ENCODE measurements at regions not wholly inside any gene's neighbourhood (a gene's known extent, or its start where the extent isn't known, plus 50 kb on each side); places are given as distances from the start of the nearest gene placed in this dataset.

DNA sequence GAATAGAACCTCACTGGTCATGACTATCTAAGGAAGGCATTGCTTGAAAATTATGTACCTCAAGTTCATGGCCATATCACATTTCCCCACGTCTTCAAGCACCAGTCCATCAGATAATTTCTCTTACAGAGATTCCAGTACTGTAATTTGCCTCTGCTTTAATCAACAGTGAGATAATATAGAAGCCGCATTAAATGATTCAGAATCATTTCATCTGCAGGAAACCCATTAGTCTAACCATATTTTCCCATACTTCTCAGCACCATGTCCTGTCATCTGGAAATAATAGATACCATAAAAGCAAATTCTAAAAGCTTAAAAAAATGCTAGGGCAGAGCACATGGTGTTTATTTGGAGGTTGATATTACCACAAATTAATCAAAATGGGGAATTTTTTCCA is 310.3 kb upstream of the SLIT2 start:
- no peak overlapping the region for H3K4me3 ChIP-seq
- DNase-seq, result no peak
- TF ChIP-seq, protein P1, sequence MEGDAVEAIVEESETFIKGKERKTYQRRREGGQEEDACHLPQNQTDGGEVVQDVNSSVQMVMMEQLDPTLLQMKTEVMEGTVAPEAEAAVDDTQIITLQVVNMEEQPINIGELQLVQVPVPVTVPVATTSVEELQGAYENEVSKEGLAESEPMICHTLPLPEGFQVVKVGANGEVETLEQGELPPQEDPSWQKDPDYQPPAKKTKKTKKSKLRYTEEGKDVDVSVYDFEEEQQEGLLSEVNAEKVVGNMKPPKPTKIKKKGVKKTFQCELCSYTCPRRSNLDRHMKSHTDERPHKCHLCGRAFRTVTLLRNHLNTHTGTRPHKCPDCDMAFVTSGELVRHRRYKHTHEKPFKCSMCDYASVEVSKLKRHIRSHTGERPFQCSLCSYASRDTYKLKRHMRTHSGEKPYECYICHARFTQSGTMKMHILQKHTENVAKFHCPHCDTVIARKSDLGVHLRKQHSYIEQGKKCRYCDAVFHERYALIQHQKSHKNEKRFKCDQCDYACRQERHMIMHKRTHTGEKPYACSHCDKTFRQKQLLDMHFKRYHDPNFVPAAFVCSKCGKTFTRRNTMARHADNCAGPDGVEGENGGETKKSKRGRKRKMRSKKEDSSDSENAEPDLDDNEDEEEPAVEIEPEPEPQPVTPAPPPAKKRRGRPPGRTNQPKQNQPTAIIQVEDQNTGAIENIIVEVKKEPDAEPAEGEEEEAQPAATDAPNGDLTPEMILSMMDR (IDR thresholded peaks at IDR 0.05), result no peak
- no peak for TF ChIP-seq POLR2A (IDR thresholded peaks at IDR 0.05)
- no peaks in the 10 kb centered on the region for H3K4me1 ChIP-seq
- no peaks in the 10 kb centered on the region for H3K27me3 ChIP-seq
- no peak overlapping the region for H3K27ac ChIP-seq
- H3K9me3 ChIP-seq, result no peaks in the 10 kb centered on the region
- no peaks in the 10 kb centered on the region for H3K36me3 ChIP-seq (ENCODE audit: low read depth, missing control alignments)
- intact Hi-C loops (cut with DNase I; ENCODE audit: low total_unique reads), result no loop called here
- 65 to 73% methylated on average over 2 of the region's 2 CpGs for WGBS, 2 donors

DNA sequence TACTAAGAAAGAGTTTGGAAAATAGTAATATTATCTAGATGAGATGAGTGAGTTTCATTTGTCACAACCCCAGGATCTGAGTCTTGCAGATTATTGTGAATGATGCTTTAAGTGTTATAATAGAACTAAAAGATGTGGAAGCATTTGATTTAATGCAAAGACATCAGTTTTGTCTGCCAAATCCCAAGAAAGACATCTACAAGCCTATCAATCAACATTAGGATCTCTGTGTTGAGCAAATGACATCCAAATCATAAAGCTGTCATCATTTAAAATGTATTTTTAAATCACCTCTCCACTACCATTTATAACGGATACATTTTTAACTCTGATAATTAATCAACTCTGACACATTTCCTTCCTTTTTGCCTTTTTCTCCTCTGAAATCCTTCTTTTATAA is 310.8 kb upstream of the SLIT2 start:
- no peaks in the 10 kb centered on the region for H3K36me3 ChIP-seq (ENCODE audit: low read depth, missing control alignments)
- no peak overlapping the region for H3K27ac ChIP-seq
- 62 to 63% methylated on average over 1 of the region's 1 CpG for WGBS, 2 donors
- no peaks in the 10 kb centered on the region for H3K27me3 ChIP-seq
- H3K9me3 ChIP-seq, result no peaks in the 10 kb centered on the region
- no peak for DNase-seq
- H3K4me1 ChIP-seq, result no peaks in the 10 kb centered on the region
- intact Hi-C loops (cut with DNase I; ENCODE audit: low total_unique reads), result no loop called here
- TF ChIP-seq, protein P1 (IDR thresholded peaks at IDR 0.05), result no peak
- TF ChIP-seq POLR2A (IDR thresholded peaks at IDR 0.05), result no peak
- no peak overlapping the region for H3K4me3 ChIP-seq

DNA sequence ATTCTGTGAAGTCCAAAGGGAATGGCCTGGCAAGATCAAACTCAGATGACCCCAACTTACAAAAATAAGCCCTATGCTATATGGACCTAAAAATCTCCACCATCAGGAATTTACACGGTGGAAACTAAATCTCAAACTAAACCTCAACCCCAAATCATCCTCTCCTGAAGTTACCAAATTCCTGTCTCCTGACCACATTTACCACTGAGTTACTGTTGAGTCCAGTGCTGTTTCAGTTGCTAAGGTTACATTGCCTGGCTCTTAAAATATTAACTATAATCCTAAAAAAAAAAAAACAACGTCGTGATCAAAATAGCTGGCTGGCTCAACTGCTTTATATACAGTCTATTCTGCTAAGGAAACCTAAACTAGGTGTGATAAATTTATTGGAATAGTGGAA is 315.2 kb upstream of the SLIT2 start:
- no peaks in the 10 kb centered on the region for H3K36me3 ChIP-seq (ENCODE audit: low read depth, missing control alignments)
- TF ChIP-seq POLR2A (IDR thresholded peaks at IDR 0.05), result no peak
- TF ChIP-seq, protein P1 (IDR thresholded peaks at IDR 0.05), result no peak
- H3K27ac ChIP-seq, result no peak overlapping the region
- DNase-seq, result no peak
- 73 to 74% methylated on average over 3 of the region's 3 CpGs for WGBS, 2 donors
- H3K4me1 ChIP-seq, result no peaks in the 10 kb centered on the region
- H3K4me3 ChIP-seq, result no peak overlapping the region
- intact Hi-C loops (cut with DNase I; ENCODE audit: low total_unique reads), result no loop called here
- H3K27me3 ChIP-seq, result no peaks in the 10 kb centered on the region
- no peaks in the 10 kb centered on the region for H3K9me3 ChIP-seq

DNA sequence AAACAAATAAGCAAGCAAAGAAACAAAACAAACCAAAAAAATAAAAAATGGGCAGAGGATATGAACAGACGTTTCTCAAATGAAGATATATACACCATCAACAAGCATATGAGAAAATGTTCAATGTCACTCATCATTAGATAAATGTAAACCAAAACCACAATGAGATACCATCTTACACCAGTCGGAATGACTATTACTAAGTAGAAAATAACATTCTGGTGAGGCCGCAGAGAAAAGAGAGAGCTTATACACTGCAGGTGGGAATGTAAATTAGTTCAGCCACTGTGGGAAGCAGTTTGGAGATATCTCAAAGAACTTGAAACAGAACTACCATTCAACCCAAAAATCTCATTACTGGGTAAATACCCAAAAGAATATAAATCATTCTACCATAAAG is 321.0 kb upstream of the SLIT2 start:
- TF ChIP-seq POLR2A (IDR thresholded peaks at IDR 0.05), result no peak
- TF ChIP-seq, protein P1 (IDR thresholded peaks at IDR 0.05), result no peak
- intact Hi-C loops (cut with DNase I; ENCODE audit: low total_unique reads), result no loop called here
- no peaks in the 10 kb centered on the region for H3K36me3 ChIP-seq (ENCODE audit: low read depth, missing control alignments)
- 90 to 94% methylated on average over 3 of the region's 3 CpGs for WGBS, 2 donors
- no peaks in the 10 kb centered on the region for H3K27me3 ChIP-seq
- no peaks in the 10 kb centered on the region for H3K4me1 ChIP-seq
- H3K27ac ChIP-seq, result no peak overlapping the region
- H3K4me3 ChIP-seq, result no peak overlapping the region
- no peaks in the 10 kb centered on the region for H3K9me3 ChIP-seq
- DNase-seq, result no peak

DNA sequence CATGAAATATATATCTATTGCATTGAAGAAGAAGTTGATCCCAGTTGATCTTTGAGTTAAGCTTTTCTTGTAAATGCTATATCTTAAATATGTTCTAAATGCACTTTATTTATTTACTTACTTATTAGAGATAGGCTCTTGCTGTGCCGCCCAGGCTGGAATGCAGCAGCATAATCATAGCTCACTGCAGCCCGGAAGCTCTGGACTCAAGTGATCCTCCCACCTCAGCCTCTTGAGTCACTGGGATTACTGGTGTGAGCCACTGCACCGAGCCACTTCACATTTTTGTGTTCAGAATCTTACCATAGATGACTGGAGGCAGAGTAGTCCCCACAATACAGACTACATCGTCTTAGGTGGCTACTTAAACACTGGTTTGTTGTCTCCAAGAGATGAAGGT is 324.3 kb upstream of the SLIT2 start:
- no peaks in the 10 kb centered on the region for H3K4me1 ChIP-seq
- no peaks in the 10 kb centered on the region for H3K36me3 ChIP-seq (ENCODE audit: low read depth, missing control alignments)
- H3K4me3 ChIP-seq, result no peak overlapping the region
- H3K27me3 ChIP-seq, result no peaks in the 10 kb centered on the region
- no peak overlapping the region for H3K27ac ChIP-seq
- TF ChIP-seq, protein P1 (IDR thresholded peaks at IDR 0.05), result no peak
- TF ChIP-seq POLR2A (IDR thresholded peaks at IDR 0.05), result no peak
- H3K9me3 ChIP-seq, result no peaks in the 10 kb centered on the region
- WGBS, 2 donors, result 74 to 88% methylated on average over 4 of the region's 4 CpGs
- intact Hi-C loops (cut with DNase I; ENCODE audit: low total_unique reads), result no loop called here
- no peak for DNase-seq

All from testis (tissue), 2 donors.